NAMALWA (cell line): ENCODE measurements at regions not wholly inside any gene's neighbourhood (a gene's known extent, or its start where the extent isn't known, plus 50 kb on each side); places are given as distances from the start of the nearest gene placed in this dataset.
"Not testable (repeated sequence)": the region's sequence is repeated elsewhere in the genome, so short reads cannot be mapped to it uniquely, and the experiment has no call there.

ENCODE experiments used
- DNase-seq: peaks from one replicate; pipeline ENCODE4 v3.0.0-alpha.2; 2015; ENCODE audit warnings: low spot score

DNA sequence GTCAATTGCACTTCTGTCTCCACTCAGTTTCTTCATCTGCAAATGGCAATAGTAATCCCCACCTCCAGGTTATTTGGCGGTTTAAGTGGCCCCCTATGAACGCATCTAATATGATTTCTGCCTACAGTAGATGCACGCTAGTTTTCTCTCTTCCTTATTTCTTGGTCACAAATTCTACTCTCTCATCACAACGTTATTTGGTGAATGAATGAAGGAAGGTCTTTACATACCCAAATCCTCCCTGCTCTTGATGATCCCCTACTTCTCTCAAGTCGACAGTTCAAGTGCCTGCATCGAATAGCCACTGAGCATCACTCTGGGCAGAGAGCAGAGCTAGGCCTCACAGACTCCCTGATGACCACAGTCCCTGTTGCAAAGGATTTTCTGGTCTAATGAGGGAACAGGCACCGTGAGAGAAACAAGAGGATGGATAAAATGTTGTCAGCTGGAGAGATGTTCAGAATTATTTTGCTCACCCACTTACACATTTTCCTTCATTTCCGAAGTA, 181.2 kb upstream of the SMAD3 start:
- DNase-seq, result no peak

GRCh38 chr15:66884661-66885237, 180.7 kb upstream of the SMAD3 start:
- no peak for DNase-seq

GRCh38 chr15:66885281-66885915, 180.0 kb upstream of the SMAD3 start:
- DNase-seq, result no peak

DNA sequence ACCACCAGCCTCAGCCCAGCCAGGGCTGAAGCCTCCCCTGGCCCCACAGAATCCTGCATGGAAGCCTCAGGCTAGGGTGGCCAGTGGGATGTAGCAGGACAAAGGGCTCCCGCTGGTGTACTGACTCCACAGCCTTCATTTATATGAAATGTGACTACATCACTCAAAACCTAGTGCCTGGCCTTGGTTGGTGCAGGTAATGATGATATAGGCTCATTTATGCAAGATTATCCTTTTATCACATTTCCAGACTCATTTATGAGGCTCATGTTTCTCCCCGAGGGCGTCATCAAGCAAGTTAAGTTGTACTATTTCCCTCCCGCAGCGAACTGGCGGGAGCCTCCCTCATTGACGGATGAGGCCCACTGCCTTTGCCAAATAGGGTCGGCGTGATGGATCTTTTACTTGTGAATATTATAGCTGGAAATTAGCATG, 179.1 kb upstream of the SMAD3 start:
- DNase-seq, result no peak

DNA sequence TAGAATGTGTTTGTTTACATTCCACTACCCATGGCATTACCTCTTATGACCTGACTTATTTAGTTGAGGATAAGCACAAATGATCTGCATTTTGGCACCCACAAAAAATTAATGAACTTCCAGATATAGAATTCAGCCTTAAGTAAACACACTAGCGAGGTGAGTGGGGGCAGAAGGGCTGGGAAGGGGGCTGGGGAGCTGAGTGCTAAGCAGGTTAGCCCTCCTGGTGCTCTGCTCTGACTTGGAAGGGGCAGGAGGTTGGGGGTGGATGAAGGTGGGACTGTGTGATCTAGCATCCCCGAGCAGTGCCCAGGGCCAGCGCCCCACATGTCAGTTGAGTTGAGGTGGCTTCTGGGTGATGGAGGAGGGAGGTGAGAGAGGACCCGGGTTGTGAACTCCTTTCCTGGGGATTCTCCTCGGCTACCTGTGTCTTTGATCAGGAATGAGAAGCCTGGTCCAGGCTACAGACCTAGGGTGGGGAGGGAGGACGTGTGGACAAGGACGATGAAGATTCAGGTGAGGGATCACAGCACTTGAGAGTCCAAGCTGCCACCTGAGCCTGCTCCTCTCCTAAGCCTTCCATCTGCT, 178.6 kb upstream of the SMAD3 start:
- no peak for DNase-seq

- not testable (repeated sequence) for DNase-seq
Measured at GRCh38 chr15:66889298-66889697, 176.1 kb upstream of the SMAD3 start.

DNA sequence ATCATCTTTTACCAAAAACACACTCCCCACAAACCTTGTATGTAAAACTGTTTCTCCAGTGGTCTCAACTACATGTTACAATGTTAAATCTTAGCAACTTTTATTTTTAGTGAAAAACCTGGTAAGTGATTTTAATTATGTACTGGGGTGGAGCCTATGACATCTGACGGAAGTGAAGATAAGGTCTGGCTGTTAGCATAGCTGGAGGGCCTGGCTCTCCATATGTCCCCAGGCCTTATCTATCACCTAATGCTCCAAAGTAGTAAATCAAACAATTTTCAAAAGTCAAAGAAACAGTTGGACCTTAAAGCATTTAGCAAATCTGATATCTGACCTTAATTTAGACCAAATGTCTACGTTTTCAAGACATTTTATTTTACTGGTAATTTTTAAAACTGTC, 173.6 kb upstream of the SMAD3 start:
- no peak for DNase-seq

DNA sequence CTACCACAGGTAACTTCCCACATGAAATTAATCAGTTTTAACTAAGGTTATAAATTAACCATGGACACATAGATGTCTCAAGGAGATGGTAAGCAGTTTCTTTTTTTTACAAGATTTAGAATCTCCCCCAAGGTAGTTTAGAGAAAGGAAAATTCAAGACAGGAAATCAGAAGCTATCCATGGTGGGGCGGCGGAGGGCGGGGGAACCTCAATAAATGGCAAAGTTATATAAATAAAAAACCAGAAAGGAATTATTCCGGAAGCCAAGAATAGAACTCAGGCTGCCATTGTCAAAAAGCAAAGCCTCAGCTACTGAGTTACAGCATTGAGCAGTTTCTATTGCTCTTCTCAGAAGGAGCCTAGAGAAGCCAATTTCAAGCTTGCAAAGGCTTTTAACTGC, 172.1 kb upstream of the SMAD3 start:
- no peak for DNase-seq

DNA sequence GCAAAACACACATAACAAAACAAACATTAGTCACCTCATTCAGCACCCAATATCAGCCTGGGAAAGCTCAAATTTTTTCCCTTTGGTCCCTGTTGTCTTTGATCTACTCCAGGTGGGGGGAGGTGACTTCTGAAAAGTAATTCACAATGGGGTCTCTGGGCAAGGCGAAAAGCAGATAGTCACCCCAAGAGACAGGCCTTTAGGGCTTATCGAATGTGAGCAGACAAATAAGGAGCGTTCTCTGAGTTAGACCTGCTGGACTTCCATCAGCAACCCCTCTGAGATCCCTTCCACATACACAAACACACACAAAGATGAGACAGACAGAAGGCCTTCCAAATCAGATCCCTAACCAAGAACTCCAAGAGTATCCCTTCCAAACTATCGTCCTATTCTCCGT, 171.0 kb upstream of the SMAD3 start:
- DNase-seq, result no peak

- DNase-seq, result no peak
Measured at GRCh38 chr15:66894986-66895780, 170.2 kb upstream of the SMAD3 start.

- no peak for DNase-seq
Measured at GRCh38 chr15:66895794-66896453, 169.5 kb upstream of the SMAD3 start.

GRCh38 chr15:66896611-66897010, 168.8 kb upstream of the SMAD3 start:
- DNase-seq, result no peak

GRCh38 chr15:66897416-66897815, 168.0 kb upstream of the SMAD3 start:
- DNase-seq, result no peak

DNA sequence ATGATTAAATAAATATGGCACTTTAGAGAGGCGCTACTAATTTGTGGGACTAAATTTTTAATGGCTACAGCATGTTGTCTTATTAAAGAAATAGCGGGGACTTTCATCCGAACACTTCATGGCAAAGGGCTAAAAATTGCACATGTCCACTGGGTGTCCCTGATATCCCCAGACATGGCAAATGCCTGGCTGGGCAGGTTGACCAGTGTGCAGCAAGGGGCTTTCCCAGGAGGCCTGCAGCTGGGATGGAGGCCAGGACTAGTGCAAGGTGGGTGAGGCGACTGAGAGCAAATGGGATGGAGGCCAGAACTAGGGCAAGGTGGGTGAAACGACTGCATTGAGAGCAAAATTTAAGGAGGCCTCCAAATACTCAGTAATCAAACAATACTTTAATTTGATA, 167.4 kb upstream of the SMAD3 start:
- DNase-seq, result no peak

GRCh38 chr15:66898656-66899386, 166.6 kb upstream of the SMAD3 start:
- DNase-seq, result no peak

DNA sequence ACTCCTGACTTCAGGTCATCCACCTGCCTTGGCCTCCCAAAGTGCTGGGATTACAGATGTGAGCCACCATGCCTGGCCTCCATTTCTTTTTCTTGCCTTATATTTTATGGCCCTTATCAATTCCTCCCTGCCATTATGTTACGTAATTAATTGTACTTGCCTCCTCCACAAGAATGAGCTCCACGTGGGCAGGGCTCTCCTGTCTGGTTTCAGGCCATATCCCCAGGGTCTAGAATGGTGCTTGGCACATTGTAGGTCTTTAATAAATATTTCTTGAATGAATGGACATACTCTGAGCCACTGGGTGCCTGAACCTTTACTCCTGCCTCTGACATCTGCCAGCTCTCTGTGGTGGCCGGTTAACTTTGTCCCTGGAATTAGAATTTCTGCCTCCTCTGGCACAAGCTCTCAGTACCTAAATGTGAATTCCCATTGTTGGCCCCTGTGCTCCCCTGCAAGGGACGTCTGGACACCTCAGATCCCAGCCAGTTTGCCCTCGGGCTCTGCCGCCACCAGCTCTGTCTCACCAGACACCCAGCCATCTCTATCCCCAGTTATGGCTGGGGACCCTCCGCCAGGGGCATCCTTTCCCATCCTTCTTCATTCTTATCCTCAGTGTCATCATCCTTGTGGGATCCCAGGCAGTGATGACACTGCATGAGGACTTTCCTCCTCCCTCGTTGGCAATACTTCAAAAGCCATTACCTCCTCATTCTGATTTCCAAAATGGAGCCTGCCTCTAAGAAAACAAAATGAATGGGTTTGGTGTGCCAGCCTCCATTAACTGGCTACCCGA, 165.6 kb upstream of the SMAD3 start:
- DNase-seq, result no peak

- no peak for DNase-seq
Measured at GRCh38 chr15:66900586-66901310, 164.7 kb upstream of the SMAD3 start.

DNA sequence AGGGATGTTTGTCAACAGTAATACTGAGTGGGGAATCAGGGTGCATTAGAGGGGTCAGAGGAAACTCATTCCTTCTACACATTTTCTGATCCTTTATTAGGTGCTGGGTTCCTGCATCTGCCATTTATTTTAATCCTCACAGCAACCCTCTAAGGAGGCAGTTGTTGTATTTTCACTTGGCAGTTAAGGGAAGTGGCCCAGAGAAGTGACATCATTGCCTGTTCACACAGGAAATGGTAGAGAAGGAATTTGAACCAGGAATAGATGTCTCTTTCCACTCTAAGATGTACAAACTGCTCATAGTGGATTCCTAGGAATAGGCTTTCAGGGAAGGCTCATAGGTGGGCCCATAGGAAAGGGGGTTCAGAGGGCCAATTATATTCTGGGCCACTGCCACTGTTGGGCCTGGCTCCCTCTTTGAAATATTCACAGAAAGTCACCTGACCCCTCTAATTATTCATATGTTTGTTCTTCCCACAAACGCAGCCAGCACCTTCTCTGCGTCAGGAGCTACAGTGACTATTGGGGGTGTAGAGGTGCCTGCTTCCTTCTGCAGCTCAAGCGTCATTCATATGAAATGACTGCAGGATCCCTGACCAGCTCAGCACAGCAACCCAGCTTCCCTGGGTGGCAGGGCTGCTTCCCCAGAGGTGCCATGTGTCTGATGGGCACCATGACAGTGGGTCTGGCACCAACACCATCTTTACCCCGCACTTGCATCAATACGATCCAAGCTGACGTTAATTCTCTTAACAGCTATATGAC, 163.9 kb upstream of the SMAD3 start:
- no peak for DNase-seq

DNA sequence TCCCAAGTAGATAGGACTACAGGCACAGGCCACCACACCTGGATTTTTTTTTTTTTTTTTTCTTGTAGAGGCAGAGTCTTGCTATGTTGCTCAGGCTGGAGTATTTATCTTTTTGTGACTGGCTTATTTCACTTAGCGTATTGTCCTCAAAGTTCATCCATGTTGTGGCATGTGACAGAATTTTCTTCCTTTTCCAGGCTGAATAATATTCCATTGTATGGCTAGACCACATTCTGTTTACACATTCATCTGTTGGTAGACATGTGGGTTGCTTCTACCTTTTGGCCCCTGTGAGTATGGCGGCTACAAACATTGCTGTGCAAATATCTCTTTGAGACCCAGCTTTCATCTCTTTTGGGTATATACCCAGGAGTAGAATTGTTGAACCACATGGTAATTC, 160.2 kb upstream of the SMAD3 start:
- no peak for DNase-seq
